ENCODE measurements at regions not wholly inside any gene's neighbourhood (a gene's known extent, or its start where the extent isn't known, plus 50 kb on each side); places are given as distances from the start of the nearest gene placed in this dataset.
A peak's percentile ranks its signal among the peaks of the same experiment; 100 is the strongest.

GRCh38 chr9:18068900-18069299, 405.1 kb upstream of the ADAMTSL1 start:
- no peak overlapping the region for H3K27ac ChIP-seq
- TF ChIP-seq CTCF (IDR thresholded peaks at IDR 0.05): no peak
- intact Hi-C loops (cut with DNase I): no loop called here
- no peak for DNase-seq
- no peak overlapping the region for H3K4me3 ChIP-seq
- no peak for ATAC-seq
- no peaks in the 10 kb centered on the region for H3K36me3 ChIP-seq
- H3K27me3 ChIP-seq: no peaks in the 10 kb centered on the region
- no peaks in the 10 kb centered on the region for H3K4me1 ChIP-seq
- H3K9me3 ChIP-seq: no peaks in the 10 kb centered on the region

- Histone ChIP-seq H3K36me3 (no peaks in the 10 kb centered on the region), H3K27me3 (no peaks in the 10 kb centered on the region), H3K27ac (no peak overlapping the region), H3K4me1 (no peaks in the 10 kb centered on the region), H3K9me3 (no peaks in the 10 kb centered on the region), H3K4me3 (no peak overlapping the region)
- DNase-seq (no peak), ATAC-seq (peak; percentile 28)
- no peak for TF ChIP-seq CTCF (IDR thresholded peaks at IDR 0.05)
- intact Hi-C loops (cut with DNase I): no loop called here
Observed at GRCh38 chr9:18071651-18072060, 402.3 kb upstream of the ADAMTSL1 start.

GRCh38 chr9:18073002-18073401, 401.0 kb upstream of the ADAMTSL1 start:
- Histone ChIP-seq H3K4me1 (no peaks in the 10 kb centered on the region), H3K4me3 (no peak overlapping the region), H3K27me3 (no peaks in the 10 kb centered on the region), H3K9me3 (no peaks in the 10 kb centered on the region), H3K36me3 (no peaks in the 10 kb centered on the region), H3K27ac (no peak overlapping the region)
- ATAC-seq (no peak), DNase-seq (no peak)
- no peak for TF ChIP-seq CTCF (IDR thresholded peaks at IDR 0.05)
- intact Hi-C loops (cut with DNase I): no loop called here

GRCh38 chr9:18074041-18074440, 399.9 kb upstream of the ADAMTSL1 start:
- no peaks in the 10 kb centered on the region for H3K36me3 ChIP-seq
- TF ChIP-seq CTCF (IDR thresholded peaks at IDR 0.05): no peak
- DNase-seq (no peak), ATAC-seq (no peak)
- no peak overlapping the region for H3K27ac ChIP-seq
- intact Hi-C loops (cut with DNase I): no loop called here
- no peaks in the 10 kb centered on the region for H3K27me3 ChIP-seq
- H3K4me1 ChIP-seq: no peaks in the 10 kb centered on the region
- H3K4me3 ChIP-seq: no peak overlapping the region
- H3K9me3 ChIP-seq: no peaks in the 10 kb centered on the region

GRCh38 chr9:18075253-18075952, 398.6 kb upstream of the ADAMTSL1 start:
- intact Hi-C loops (cut with DNase I): no loop called here
- ATAC-seq: no peak
- DNase-seq: no peak
- no peaks in the 10 kb centered on the region for H3K36me3 ChIP-seq
- H3K4me3 ChIP-seq: no peak overlapping the region
- no peak overlapping the region for H3K27ac ChIP-seq
- H3K27me3 ChIP-seq: no peaks in the 10 kb centered on the region
- TF ChIP-seq CTCF (IDR thresholded peaks at IDR 0.05): no peak
- no peaks in the 10 kb centered on the region for H3K4me1 ChIP-seq
- no peaks in the 10 kb centered on the region for H3K9me3 ChIP-seq
